IPS DF 19.7 (cell line): ENCODE measurements at regions not wholly inside any gene's neighbourhood (a gene's known extent, or its start where the extent isn't known, plus 50 kb on each side); places are given as distances from the start of the nearest gene placed in this dataset.
A peak's percentile ranks its signal among the peaks of the same experiment; 100 is the strongest.
"Not testable (repeated sequence)": the region's sequence is repeated elsewhere in the genome, so short reads cannot be mapped to it uniquely, and the experiment has no call there.

Source experiments
- DNase-seq: peaks from one replicate; pipeline ENCODE4 v3.0.0-alpha.2; 2013; ENCODE audit warnings: low read depth, low spot score

- DNase-seq, result no peak
Observed at GRCh38 chr3:135393898-135394525, 571.5 kb upstream of the PPP2R3A start.

- no peak for DNase-seq
Observed at GRCh38 chr3:135412475-135412874, 553.1 kb upstream of the PPP2R3A start.

GRCh38 chr3:135416182-135416581, 549.3 kb upstream of the PPP2R3A start:
- DNase-seq, result no peak

GRCh38 chr3:135419155-135419554, 546.4 kb upstream of the PPP2R3A start:
- no peak for DNase-seq

- no peak for DNase-seq
Observed at GRCh38 chr3:135426508-135426907, 539.0 kb upstream of the PPP2R3A start.

- DNase-seq, result no peak
Observed at GRCh38 chr3:135432402-135432801, 533.1 kb upstream of the PPP2R3A start.

GRCh38 chr3:135438889-135439597, 526.5 kb upstream of the PPP2R3A start:
- DNase-seq, result not testable (repeated sequence)

GRCh38 chr3:135439632-135440031, 525.9 kb upstream of the PPP2R3A start:
- not testable (repeated sequence) for DNase-seq

GRCh38 chr3:135440233-135440632, 525.3 kb upstream of the PPP2R3A start:
- no peak for DNase-seq

- no peak for DNase-seq
Observed at GRCh38 chr3:135440746-135441145, 524.8 kb upstream of the PPP2R3A start.

- no peak for DNase-seq
Observed at GRCh38 chr3:135444058-135444457, 521.5 kb upstream of the PPP2R3A start.

- no peak for DNase-seq
Observed at GRCh38 chr3:135447483-135447882, 518.0 kb upstream of the PPP2R3A start.

GRCh38 chr3:135448520-135448919, 517.0 kb upstream of the PPP2R3A start:
- DNase-seq, result no peak

GRCh38 chr3:135449046-135449445, 516.5 kb upstream of the PPP2R3A start:
- no peak for DNase-seq

GRCh38 chr3:135451037-135451785, 514.3 kb upstream of the PPP2R3A start:
- DNase-seq, result no peak

- DNase-seq, result no peak
Observed at GRCh38 chr3:135452881-135453280, 512.6 kb upstream of the PPP2R3A start.

- no peak for DNase-seq
Observed at GRCh38 chr3:135453326-135453725, 512.2 kb upstream of the PPP2R3A start.

GRCh38 chr3:135454890-135455289, 510.6 kb upstream of the PPP2R3A start:
- no peak for DNase-seq

GRCh38 chr3:135456108-135456790, 509.3 kb upstream of the PPP2R3A start:
- DNase-seq, result peak; percentile 56

GRCh38 chr3:135458541-135459322, 506.8 kb upstream of the PPP2R3A start:
- DNase-seq, result no peak

GRCh38 chr3:135460273-135460672, 505.3 kb upstream of the PPP2R3A start:
- DNase-seq, result no peak
